MM.1S (cell line): ENCODE measurements at regions not wholly inside any gene's neighbourhood (a gene's known extent, or its start where the extent isn't known, plus 50 kb on each side); places are given as distances from the start of the nearest gene placed in this dataset.

Experiments used
- DNase-seq: peaks from one replicate; pipeline ENCODE4 v3.0.0-alpha.2; 2015
- H2AFZ ChIP-seq: fragments of 300-600 bp; sonication (generic); 2 replicates; pipeline ENCODE4 v1.6.0; 2016; ENCODE audit warnings: antibody characterized with exemption, low read length
- H3F3A ChIP-seq: fragments of 300-600 bp; sonication (generic); 2 replicates; pipeline ENCODE4 v1.6.1; 2016; ENCODE audit warnings: mild to moderate bottlenecking, antibody characterized with exemption, low read length, moderate library complexity, mixed read lengths; ENCODE audit not compliant: insufficient read depth
- H3K27ac ChIP-seq: fragments of 300-600 bp; sonication (generic); 2 replicates; pipeline ENCODE4 v1.5.1; 2016; ENCODE audit warnings: mild to moderate bottlenecking, low read length
- H3K27me3 ChIP-seq: fragments of 300-600 bp; sonication (generic); replicated peaks from 2 replicates; pipeline ENCODE4 v1.6.0; 2016; ENCODE audit warnings: low read length; ENCODE audit not compliant: insufficient read depth
- H3K36me3 ChIP-seq: fragments of 300-600 bp; sonication (generic); replicated peaks from 2 replicates; pipeline ENCODE4 v1.6.1; 2016; ENCODE audit warnings: mild to moderate bottlenecking, low read length, mixed read lengths; ENCODE audit not compliant: insufficient read depth
- H3K4me1 ChIP-seq: fragments of 300-600 bp; sonication (generic); 2 replicates; pipeline ENCODE4 v1.6.1; 2016; ENCODE audit warnings: low read length, mixed read lengths
- H3K4me2 ChIP-seq: fragments of 300-600 bp; sonication (generic); 2 replicates; pipeline ENCODE4 v1.6.0; 2016; ENCODE audit warnings: low read depth, low read length
- H3K4me3 ChIP-seq: fragments of 300-600 bp; sonication (generic); 2 replicates; pipeline ENCODE4 v1.5.1; 2016; ENCODE audit warnings: low read length, mixed read lengths
- H3K79me2 ChIP-seq: fragments of 300-600 bp; sonication (generic); 2 replicates; pipeline ENCODE4 v1.6.1; 2016; ENCODE audit warnings: mixed run types, low read length, mixed read lengths
- H3K9ac ChIP-seq: fragments of 300-600 bp; sonication (generic); 2 replicates; pipeline ENCODE4 v1.6.1; 2016; ENCODE audit warnings: low read length, mixed read lengths
- H3K9me2 ChIP-seq: fragments of 300-600 bp; sonication (generic); replicated peaks from 2 replicates; pipeline ENCODE4 v1.6.1; 2016; ENCODE audit warnings: mild to moderate bottlenecking, low read length, mixed read lengths; ENCODE audit not compliant: insufficient read depth
- H3K9me3 ChIP-seq: fragments of 300-600 bp; sonication (generic); replicated peaks from 2 replicates; pipeline ENCODE4 v1.6.1; 2016; ENCODE audit warnings: mild to moderate bottlenecking, low read length, mixed read lengths; ENCODE audit not compliant: insufficient read depth
- H4K20me1 ChIP-seq: fragments of 300-600 bp; sonication (generic); 2 replicates; pipeline ENCODE4 v1.6.1; 2016; ENCODE audit warnings: mild to moderate bottlenecking, low read length, moderate library complexity, mixed read lengths; ENCODE audit not compliant: insufficient read depth
- CTCF ChIP-seq: fragments of 300-600 bp; sonication (generic); IDR thresholded peaks from 2 replicates; pipeline ENCODE4 v1.5.1; 2016; ENCODE audit warnings: antibody characterized with exemption, low read length, mixed read lengths
- EZH2 ChIP-seq: fragments of 300-600 bp; sonication (generic); optimal IDR thresholded peaks from 2 replicates; pipeline ENCODE3; 2017; ENCODE audit warnings: low read depth, mild to moderate bottlenecking, antibody characterized with exemption, low read length, mixed read lengths
- EZH2phosphoT487 ChIP-seq: fragments of 300-600 bp; sonication (generic); IDR thresholded peaks from 2 replicates; pipeline ENCODE4 v1.6.1; 2018; ENCODE audit warnings: antibody characterized with exemption, low read length

- no peak for DNase-seq
- no peak overlapping the region for H3K27ac ChIP-seq
- no peaks in the 10 kb centered on the region for H3K4me1 ChIP-seq
- no peaks in the 10 kb centered on the region for H3K79me2 ChIP-seq
- no peaks in the 10 kb centered on the region for H3K27me3 ChIP-seq
- H4K20me1 ChIP-seq = no peaks in the 10 kb centered on the region
- no peaks in the 10 kb centered on the region for H3F3A ChIP-seq
- no peak overlapping the region for H3K4me3 ChIP-seq
- no peak overlapping the region for H3K4me2 ChIP-seq
- H3K36me3 ChIP-seq = no peaks in the 10 kb centered on the region
- no peaks in the 10 kb centered on the region for H3K9me3 ChIP-seq
- H3K9ac ChIP-seq = no peak overlapping the region
- H3K9me2 ChIP-seq = no peaks in the 10 kb centered on the region
- TF ChIP-seq EZH2 (no peak), EZH2phosphoT487 (no peak), CTCF (no peak)
- H2AFZ ChIP-seq = no peak overlapping the region
These were observed 274.1 kb downstream of the ZEB1 start for GRCh38 chr10:31593124-31593523.

DNA sequence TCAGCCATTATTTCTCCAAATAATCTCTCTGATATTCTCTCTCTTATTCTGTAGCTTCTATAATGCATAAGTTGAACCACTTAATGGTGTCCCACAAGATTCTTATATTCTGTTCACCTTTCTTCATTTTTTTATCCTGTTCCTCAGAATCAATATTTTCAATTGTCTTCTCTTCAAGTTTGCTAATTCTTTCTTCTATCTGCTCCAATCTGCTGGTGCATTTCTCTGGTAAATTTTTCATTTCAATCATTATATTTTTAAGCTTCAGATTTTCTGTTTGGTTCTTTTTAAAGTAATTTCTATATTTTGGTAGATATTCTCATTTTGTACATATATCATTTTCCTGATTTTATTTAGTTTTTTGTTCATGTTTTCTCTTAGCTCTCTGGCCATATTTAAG, 272.6 kb downstream of the ZEB1 start:
- Histone ChIP-seq H3K9me3 (no peaks in the 10 kb centered on the region), H3F3A (no peaks in the 10 kb centered on the region), H2AFZ (no peak overlapping the region), H3K4me1 (no peaks in the 10 kb centered on the region), H3K9ac (no peak overlapping the region), H3K4me2 (no peak overlapping the region), H3K4me3 (no peak overlapping the region), H3K27me3 (no peaks in the 10 kb centered on the region), H4K20me1 (no peaks in the 10 kb centered on the region), H3K36me3 (no peaks in the 10 kb centered on the region), H3K9me2 (no peaks in the 10 kb centered on the region), H3K27ac (no peak overlapping the region), H3K79me2 (no peaks in the 10 kb centered on the region)
- no peak for DNase-seq
- TF ChIP-seq CTCF (no peak), EZH2phosphoT487 (no peak), EZH2 (no peak)

- Histone ChIP-seq H3K27ac (no peak overlapping the region), H3K9me2 (no peaks in the 10 kb centered on the region), H3K9me3 (no peaks in the 10 kb centered on the region), H3F3A (no peaks in the 10 kb centered on the region), H2AFZ (no peak overlapping the region), H4K20me1 (no peaks in the 10 kb centered on the region), H3K36me3 (no peaks in the 10 kb centered on the region), H3K4me2 (no peak overlapping the region), H3K27me3 (no peaks in the 10 kb centered on the region), H3K79me2 (no peaks in the 10 kb centered on the region), H3K4me3 (no peak overlapping the region), H3K9ac (no peak overlapping the region), H3K4me1 (no peaks in the 10 kb centered on the region)
- no peak for TF ChIP-seq EZH2phosphoT487
- DNase-seq = no peak
These were observed 271.2 kb downstream of the ZEB1 start for GRCh38 chr10:31590023-31590800.

DNA sequence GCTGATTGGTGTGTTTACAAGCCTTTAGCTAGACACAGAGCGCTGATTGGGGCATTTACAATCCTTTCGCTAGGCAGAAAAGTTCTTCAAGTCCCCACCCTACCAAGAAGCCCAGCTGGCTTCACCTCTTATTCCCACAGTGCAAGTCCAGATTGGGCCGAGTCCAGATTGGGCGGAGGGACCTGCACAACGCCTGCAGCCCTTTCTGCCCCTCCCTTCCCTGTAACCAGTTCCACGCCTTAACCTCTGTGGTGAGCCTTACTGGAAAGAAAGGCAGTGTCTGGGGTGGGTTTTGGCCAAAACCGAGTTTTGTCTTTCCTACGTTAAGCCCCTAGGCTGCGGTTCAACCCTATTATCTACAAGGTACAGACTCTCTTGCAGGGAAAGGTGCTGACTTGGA, 268.7 kb downstream of the ZEB1 start:
- no peaks in the 10 kb centered on the region for H3K4me1 ChIP-seq
- TF ChIP-seq EZH2phosphoT487 (no peak), EZH2 (no peak), CTCF (no peak)
- no peaks in the 10 kb centered on the region for H3K27me3 ChIP-seq
- H3K36me3 ChIP-seq = no peaks in the 10 kb centered on the region
- H4K20me1 ChIP-seq = no peaks in the 10 kb centered on the region
- H2AFZ ChIP-seq = no peak overlapping the region
- H3F3A ChIP-seq = no peaks in the 10 kb centered on the region
- no peak overlapping the region for H3K4me2 ChIP-seq
- H3K9ac ChIP-seq = no peak overlapping the region
- no peaks in the 10 kb centered on the region for H3K9me2 ChIP-seq
- no peaks in the 10 kb centered on the region for H3K79me2 ChIP-seq
- no peak overlapping the region for H3K4me3 ChIP-seq
- no peak overlapping the region for H3K27ac ChIP-seq
- no peaks in the 10 kb centered on the region for H3K9me3 ChIP-seq
- no peak for DNase-seq
